ENCODE measurements at regions not wholly inside any gene's neighbourhood (a gene's known extent, or its start where the extent isn't known, plus 50 kb on each side); places are given as distances from the start of the nearest gene placed in this dataset.

- no peaks in the 10 kb centered on the region for H3K36me3 ChIP-seq (ENCODE audit: insufficient read depth, low read length)
- no peaks in the 10 kb centered on the region for H3K79me2 ChIP-seq (ENCODE audit: insufficient read depth, low read depth, low read length)
- POLR2A ChIA-PET, result no interaction called here
- no peak overlapping the region for H3K4me2 ChIP-seq (ENCODE audit: low read length)
- CTCF ChIA-PET (ENCODE audit: unreplicated experiment), result no interaction called here
- intact Hi-C loops (cut with micrococcal nuclease; ENCODE audit: unreplicated experiment), result no loop called here
- no peaks in the 10 kb centered on the region for H3K4me1 ChIP-seq (ENCODE audit: insufficient read depth, low read length, poor library complexity, severe bottlenecking)
- no peaks in the 10 kb centered on the region for H3K9me3 ChIP-seq (ENCODE audit: low read length)
- DNase-seq (ENCODE audit: low spot score), result no peak
- TF ChIP-seq EZH2phosphoT487 (IDR thresholded peaks at IDR 0.05; ENCODE audit: borderline replicate concordance, low read depth, low read length) (no peak), CTCF (conservative IDR thresholded peaks at IDR 0.05; ENCODE audit: low read length) (no peak)
- H3K4me3 ChIP-seq (ENCODE audit: low read depth, low read length, poor library complexity, severe bottlenecking), result no peak overlapping the region
- no peaks in the 10 kb centered on the region for H4K20me1 ChIP-seq (ENCODE audit: insufficient read depth, low read length)
- no TSS peak for BruUV-seq (replicated peaks)
- H2AFZ ChIP-seq (ENCODE audit: low read length), result no peak overlapping the region
- no peak overlapping the region for H3K27ac ChIP-seq (ENCODE audit: low read depth, low read length, poor library complexity, severe bottlenecking)
- H3K9me2 ChIP-seq (ENCODE audit: insufficient read depth, low read length), result no peaks in the 10 kb centered on the region
These were observed 529.9 kb downstream of the TCERG1L start for GRCh38 chr10:130781623-130782022.

GRCh38 chr10:130782467-130782866 is 529.1 kb downstream of the TCERG1L start:
- H3K36me3 ChIP-seq (ENCODE audit: insufficient read depth, low read length), result no peaks in the 10 kb centered on the region
- no peaks in the 10 kb centered on the region for H3K9me2 ChIP-seq (ENCODE audit: insufficient read depth, low read length)
- no peaks in the 10 kb centered on the region for H4K20me1 ChIP-seq (ENCODE audit: insufficient read depth, low read length)
- no peak overlapping the region for H2AFZ ChIP-seq (ENCODE audit: low read length)
- no peaks in the 10 kb centered on the region for H3K4me1 ChIP-seq (ENCODE audit: insufficient read depth, low read length, poor library complexity, severe bottlenecking)
- no peaks in the 10 kb centered on the region for H3K9me3 ChIP-seq (ENCODE audit: low read length)
- CTCF ChIA-PET (ENCODE audit: unreplicated experiment), result interaction anchor here (0.6 kb wide), 1 partner anchor 76 kb away, joined by 3 read pairs; no protein-coding TSS in a partner anchor
- TF ChIP-seq CTCF (conservative IDR thresholded peaks at IDR 0.05; ENCODE audit: low read length), result no peak
- no peak for TF ChIP-seq EZH2phosphoT487 (IDR thresholded peaks at IDR 0.05; ENCODE audit: borderline replicate concordance, low read depth, low read length)
- H3K79me2 ChIP-seq (ENCODE audit: insufficient read depth, low read depth, low read length), result no peaks in the 10 kb centered on the region
- intact Hi-C loops (cut with micrococcal nuclease; ENCODE audit: unreplicated experiment), result no loop called here
- H3K27ac ChIP-seq (ENCODE audit: low read depth, low read length, poor library complexity, severe bottlenecking), result no peak overlapping the region
- H3K4me2 ChIP-seq (ENCODE audit: low read length), result no peak overlapping the region
- DNase-seq (ENCODE audit: low spot score), result no peak
- no TSS peak for BruUV-seq (replicated peaks)
- H3K4me3 ChIP-seq (ENCODE audit: low read depth, low read length, poor library complexity, severe bottlenecking), result no peak overlapping the region
- POLR2A ChIA-PET, result interaction anchor here (0.5 kb wide), 1 partner anchor 780 kb away, joined by 3 read pairs; no protein-coding TSS in a partner anchor

GRCh38 chr10:130784326-130784725 is 527.2 kb downstream of the TCERG1L start:
- no TSS peak for BruUV-seq (replicated peaks)
- no peaks in the 10 kb centered on the region for H3K79me2 ChIP-seq (ENCODE audit: insufficient read depth, low read depth, low read length)
- H3K36me3 ChIP-seq (ENCODE audit: insufficient read depth, low read length), result no peaks in the 10 kb centered on the region
- no peak overlapping the region for H3K4me3 ChIP-seq (ENCODE audit: low read depth, low read length, poor library complexity, severe bottlenecking)
- ChIA-PET CTCF (ENCODE audit: unreplicated experiment) (no interaction called here), POLR2A (no interaction called here)
- no peaks in the 10 kb centered on the region for H4K20me1 ChIP-seq (ENCODE audit: insufficient read depth, low read length)
- no peak overlapping the region for H3K4me2 ChIP-seq (ENCODE audit: low read length)
- H3K27ac ChIP-seq (ENCODE audit: low read depth, low read length, poor library complexity, severe bottlenecking), result no peak overlapping the region
- intact Hi-C loops (cut with micrococcal nuclease; ENCODE audit: unreplicated experiment), result no loop called here
- no peaks in the 10 kb centered on the region for H3K9me2 ChIP-seq (ENCODE audit: insufficient read depth, low read length)
- no peak overlapping the region for H2AFZ ChIP-seq (ENCODE audit: low read length)
- DNase-seq (ENCODE audit: low spot score), result no peak
- H3K9me3 ChIP-seq (ENCODE audit: low read length), result no peaks in the 10 kb centered on the region
- no peaks in the 10 kb centered on the region for H3K4me1 ChIP-seq (ENCODE audit: insufficient read depth, low read length, poor library complexity, severe bottlenecking)
- no peak for TF ChIP-seq CTCF (conservative IDR thresholded peaks at IDR 0.05; ENCODE audit: low read length)
- TF ChIP-seq EZH2phosphoT487 (IDR thresholded peaks at IDR 0.05; ENCODE audit: borderline replicate concordance, low read depth, low read length), result no peak
